NCI-H1930 (cell line): ENCODE measurements at regions not wholly inside any gene's neighbourhood (a gene's known extent, or its start where the extent isn't known, plus 50 kb on each side); places are given as distances from the start of the nearest gene placed in this dataset.
"Not testable (repeated sequence)": the region's sequence is repeated elsewhere in the genome, so short reads cannot be mapped to it uniquely, and the experiment has no call there.

Experiments used
- DNase-seq, 2 experiments: peaks; one replicate each; lab custom pipeline; 2025; lab: John Stamatoyannopoulos, UW

DNA sequence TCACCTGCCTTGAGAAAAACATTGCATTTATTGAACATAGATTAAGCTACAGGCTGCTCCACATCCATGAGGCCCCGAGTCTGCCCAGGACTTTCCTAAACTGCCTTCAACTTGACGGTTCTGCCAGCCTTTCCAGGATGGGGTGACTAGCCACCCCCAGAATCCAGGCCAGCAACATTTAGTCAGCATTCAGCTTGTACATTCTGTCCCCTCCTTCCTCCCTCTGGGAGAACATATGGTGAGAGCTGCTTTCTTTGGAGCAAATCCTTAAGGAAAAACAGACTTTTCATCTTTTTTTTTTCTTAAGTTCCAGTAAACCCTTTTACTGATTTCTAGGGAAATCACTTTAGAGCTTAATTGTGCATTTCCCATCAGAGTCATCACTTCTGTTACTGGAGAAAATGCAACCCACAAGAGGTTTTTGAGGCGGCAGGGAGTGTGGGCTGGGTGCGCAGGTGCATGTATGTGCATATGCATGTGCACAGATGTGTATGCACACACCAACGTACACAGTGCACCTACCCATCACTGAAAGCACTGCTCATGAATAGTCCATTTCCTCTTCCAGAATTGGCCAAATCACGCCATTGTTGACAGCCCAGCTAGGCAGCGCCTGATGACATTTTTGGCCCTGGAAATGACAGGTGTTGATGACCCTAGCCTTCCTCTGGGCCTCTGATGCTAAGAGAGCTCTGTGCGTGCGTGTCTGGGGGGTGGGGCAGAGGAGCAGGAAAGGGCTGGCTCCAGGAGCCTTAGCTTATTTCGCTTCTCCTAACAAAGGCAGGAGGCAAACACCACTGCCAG is 145.6 kb downstream of the HSD17B3 start:
- DNase-seq = no peak

DNA sequence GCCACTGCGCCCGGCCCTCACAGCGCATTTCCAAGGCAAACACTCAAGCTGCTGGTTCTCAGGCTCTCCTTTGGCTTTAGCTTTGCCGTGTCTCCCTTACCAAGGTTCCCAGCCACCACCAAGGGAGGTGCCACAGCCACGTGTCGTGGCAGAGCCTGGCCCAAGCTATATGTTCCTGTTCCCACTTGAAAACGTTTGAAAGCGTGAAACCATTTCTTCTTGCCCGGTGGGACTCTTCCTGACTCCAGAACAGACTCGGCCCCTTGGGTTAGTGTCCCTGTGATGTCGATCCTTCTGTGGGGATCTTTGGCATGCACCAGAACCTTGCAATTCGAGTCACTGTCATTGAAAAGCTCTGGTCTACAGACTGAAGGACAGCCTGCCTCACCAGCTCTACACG is 147.9 kb downstream of the HSD17B3 start:
- DNase-seq = no peak

DNA sequence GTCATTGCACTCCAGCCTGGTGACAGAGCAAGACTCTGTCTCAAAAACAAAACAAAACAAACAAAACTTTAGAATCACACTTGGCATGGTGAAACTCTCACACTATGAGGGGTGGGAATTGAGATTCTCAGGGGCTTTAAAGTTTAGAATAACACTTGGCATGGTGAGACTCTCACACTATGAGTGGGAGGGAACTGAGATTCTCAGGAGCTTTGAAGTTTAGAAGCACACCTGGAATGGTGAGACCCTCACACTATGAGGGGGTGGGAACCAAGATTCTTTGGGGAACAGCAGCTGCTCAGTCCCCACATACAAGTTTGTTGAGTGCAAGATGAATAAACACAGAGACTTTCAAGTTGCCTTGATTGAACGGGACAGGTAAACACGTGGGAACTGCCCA is 149.4 kb downstream of the HSD17B3 start:
- no peak for DNase-seq

DNA sequence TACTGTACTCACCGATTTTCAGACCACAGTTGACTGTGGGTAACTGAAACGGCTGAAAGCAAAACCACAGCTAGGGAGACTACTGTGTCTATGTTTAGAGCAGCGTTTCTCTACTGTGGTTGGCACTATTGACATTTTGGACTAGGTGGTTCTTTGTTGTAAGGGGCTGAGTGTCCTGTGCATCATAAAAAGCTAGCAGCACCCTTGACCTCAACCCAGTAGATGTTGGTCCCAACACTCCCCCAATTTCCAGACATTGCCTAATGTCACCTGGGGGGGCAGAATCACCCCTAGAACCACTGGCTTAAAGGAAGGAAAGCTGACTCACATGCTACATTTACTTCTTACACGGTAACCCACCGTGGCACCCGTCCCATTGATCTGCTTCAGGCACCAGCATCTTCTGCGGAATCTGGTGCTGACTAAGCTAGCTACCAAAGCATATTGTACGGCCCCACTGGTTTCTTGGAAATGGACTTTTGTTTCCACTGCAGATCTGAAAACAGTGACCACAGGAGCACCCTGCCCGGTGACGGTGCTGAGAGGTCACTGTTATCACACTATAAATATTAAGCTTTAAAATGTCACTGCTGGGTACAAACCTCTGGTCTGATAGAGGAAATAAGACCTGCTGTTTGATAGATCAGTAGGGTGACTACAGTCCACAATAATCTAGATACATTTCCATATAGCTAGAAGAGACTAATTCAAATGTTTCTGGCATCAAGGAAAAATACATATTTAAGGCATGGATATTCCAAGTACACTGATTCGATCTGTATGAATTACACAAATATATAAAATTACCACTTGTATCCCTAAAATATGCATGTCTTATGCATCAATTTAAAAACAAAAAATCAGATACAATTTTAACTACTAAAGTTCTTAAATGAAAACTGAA is 151.4 kb downstream of the HSD17B3 start:
- no peak for DNase-seq

DNA sequence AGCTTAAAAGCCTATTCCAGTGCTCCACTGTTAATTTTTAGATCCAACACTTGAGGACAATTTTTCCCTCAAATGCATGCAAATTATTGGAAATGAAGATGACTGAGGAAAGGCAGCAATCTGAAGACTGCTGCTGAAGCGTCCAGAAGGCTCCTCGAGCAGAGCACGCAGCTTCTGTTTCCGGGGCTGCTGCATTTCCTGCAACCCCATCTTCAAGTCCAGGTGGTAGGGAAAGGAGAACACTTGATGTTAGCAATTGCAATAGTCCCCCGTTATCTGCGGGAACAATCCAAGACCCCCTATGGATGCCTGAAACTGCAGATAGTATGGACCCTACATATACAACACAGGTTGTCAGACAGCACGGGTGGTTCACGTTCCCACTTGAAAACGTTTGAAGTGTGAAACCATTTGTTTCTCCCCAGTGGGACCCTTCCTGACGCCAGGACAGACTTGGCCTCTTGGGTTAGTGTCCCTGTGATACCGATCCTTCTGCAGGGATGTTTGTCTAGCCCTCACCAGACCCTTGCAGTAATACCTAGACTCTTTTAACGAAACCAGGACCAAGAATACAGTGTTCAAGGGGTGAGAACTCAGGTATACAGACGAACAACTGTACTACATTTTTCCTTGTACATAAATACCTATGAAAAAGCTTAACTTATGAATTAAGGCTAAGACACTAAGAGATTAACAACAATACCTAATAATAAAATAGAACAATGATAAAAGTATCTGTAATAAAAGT is 152.3 kb downstream of the HSD17B3 start:
- no peak for DNase-seq

DNA sequence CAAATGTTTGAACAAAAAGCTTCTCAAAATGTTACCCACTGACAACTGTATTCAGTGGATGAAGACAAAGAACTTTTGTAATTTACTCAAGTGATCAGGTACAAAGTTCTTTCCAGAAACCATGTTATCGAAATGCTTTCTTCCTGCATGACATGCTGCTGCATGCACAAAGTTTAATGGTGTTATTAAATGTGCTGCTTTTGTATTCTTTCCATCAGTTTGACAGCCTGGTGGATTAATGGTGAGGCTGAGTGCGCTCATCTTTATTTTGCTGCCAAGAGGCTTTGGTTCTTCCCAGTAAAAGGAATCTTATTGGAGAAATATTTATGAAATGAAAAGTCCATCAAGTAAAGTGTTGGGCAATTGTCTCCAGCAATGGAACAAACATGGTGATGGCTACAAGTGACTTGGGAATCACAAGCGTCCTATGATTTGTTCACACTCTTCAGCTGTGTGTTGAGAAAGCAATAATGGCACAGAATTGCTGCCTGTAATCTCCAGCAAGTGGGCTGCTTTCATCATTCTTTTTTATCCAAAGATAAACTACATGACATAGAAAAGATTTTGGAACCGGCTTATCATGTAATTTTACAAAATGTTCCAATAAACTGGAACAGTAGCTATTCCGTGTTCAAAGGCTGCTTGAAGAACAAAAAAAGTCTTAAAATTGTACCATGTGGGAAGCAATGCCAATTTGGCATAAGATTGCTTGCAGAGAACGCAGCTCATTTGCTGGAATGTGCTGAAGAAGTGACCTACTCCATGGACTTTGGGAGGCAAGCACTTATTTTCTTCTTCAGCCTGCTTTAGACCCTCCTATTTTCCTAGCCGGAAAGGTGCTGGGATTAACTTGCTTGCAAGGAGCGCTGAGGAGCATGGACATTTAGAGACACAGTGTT is 153.1 kb downstream of the HSD17B3 start:
- no peak for DNase-seq

DNA sequence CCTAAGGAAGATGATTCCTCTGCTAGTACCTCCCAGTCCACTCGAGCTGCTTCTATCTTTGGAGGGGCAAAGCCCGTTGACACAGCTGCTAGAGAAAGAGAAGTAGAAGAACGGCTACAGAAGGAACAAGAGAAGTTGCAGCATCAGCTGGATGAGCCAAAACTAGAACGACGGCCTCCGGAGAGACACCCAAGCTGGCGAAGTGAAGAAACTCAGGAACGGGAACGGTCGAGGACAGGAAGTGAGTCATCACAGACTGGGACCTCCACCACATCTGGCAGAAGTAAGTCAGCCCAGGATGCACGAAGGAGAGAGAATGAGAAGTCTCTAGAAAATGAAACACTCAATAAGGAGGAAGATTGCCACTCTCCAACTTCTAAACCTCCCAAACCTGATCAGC is 154.9 kb downstream of the HSD17B3 start:
- not testable (repeated sequence) for DNase-seq

DNA sequence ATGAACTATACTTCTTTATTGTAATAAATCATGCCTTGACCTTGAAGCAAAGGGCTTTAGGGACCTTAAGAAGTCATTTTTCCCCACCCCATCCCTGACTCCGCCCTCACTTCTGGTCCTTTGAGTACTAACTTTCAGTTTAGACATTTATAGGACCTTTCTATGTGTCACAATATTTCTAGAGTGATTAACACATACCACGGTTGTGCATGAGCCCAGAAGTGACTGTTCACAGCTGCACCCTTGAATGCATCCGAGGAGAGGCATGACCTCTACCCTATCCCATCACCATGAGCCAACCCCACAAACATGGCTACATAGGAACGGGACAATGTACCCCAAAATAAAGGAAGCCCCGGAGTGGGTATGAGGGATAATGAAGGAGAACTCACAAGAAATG is 160.3 kb downstream of the HSD17B3 start:
- no peak for DNase-seq

DNA sequence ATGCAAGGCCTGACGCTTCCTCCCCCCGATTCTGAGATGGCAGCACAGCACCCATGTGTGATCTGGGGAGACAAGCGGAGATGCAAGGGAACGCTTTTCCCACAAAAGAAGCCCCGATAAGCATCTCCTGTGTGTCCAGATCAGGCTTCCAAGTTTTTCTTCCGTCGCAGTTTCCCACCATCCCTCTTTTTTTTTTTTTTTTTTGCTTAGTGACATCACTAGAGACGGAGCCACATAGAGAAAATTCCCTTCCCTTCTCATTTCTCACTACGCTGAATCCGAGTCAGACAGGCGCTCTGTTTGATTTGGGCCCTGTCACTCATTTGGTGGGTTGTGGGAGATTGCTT is 160.9 kb downstream of the HSD17B3 start:
- no peak for DNase-seq

DNA sequence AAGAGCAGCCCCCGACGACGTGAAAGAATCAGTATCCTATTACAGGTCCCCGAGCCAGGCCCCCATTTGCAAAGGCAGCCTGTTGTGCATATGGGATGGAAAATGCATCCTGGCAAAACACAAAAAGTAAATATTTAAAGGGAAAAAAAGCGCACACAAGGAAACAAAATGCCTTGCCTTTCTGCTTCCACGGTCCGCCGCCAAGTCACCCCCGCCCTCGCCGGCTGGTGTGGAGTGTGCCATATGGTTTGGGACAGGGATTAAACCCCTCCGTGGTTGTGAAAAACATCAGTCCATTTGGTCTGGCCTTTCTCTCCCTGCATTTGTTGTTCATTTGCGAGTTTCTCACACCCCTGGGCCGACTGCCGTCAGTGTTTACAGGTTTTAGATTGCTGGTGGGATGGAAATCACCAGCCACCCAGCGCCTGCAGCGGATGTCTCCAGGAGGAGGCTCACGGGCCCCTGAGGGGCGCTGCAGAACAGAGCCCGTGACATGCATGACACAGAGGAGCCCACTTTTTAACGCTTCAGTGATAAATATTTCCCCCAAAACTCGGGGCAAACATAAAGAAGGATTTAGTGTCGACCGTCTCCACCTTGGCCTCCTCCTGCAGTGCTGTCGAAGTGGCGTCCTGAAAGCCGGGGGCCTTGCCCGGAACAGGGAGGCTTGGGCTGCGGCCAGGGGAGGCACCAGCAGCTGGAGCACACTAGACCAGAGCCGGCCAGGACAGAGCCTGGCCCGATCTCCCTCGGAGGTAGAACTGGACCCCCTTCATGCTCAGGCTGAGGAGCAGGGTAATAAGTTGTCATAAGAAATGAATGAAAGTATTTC is 161.5 kb downstream of the HSD17B3 start:
- no peak for DNase-seq

DNA sequence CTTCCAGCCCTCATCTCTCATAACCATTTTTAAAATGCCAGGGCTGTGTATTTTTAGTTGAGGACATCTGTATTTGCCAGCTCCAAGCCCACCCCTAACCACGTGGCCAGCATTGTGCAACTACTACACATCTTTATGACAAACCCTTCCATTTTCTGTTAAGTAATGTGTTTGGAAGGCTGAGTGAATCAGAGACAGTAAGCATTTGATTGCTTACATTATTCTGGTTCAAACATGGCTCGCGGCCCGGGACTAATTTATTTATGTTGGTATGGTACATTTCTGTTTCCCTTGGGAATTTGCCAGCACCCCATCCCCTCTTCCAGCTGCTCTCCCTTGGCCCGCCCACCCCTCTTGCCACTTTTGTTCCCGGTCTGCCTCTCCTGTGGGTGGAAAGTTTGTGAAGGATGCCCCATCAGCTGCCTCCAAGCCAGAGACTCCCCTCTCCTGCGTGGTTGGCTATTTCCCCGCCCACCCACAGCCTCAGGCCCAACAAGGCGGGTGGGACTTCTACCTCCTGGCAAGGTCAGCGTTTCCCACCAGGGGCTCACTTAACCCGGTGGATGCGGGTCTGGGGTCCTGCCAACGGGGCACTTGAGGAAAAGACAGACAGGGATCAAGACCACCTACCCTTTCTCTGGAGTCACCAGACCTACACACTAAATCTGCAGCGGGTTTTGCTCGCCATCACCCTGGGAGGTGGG is 162.2 kb downstream of the HSD17B3 start:
- DNase-seq = no peak

DNA sequence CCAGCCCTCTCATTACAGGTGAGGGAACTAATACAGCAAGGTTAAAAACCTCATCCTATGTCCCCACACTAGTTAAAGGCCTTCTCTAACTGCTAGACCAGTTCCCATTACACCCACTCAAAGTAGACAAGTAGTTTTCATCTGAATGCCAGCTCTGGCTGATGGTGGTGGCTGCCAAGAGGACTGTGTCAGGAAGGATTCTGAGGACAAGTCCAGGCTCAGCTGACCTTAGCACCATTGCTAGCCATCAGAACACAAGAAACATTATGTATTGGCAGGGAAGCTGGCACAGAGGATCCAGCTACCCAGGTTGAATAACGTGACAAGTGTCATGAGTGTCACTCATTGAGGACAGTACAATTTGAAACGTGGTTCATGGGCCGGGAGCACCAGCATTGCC is 163.4 kb downstream of the HSD17B3 start:
- DNase-seq = no peak

DNA sequence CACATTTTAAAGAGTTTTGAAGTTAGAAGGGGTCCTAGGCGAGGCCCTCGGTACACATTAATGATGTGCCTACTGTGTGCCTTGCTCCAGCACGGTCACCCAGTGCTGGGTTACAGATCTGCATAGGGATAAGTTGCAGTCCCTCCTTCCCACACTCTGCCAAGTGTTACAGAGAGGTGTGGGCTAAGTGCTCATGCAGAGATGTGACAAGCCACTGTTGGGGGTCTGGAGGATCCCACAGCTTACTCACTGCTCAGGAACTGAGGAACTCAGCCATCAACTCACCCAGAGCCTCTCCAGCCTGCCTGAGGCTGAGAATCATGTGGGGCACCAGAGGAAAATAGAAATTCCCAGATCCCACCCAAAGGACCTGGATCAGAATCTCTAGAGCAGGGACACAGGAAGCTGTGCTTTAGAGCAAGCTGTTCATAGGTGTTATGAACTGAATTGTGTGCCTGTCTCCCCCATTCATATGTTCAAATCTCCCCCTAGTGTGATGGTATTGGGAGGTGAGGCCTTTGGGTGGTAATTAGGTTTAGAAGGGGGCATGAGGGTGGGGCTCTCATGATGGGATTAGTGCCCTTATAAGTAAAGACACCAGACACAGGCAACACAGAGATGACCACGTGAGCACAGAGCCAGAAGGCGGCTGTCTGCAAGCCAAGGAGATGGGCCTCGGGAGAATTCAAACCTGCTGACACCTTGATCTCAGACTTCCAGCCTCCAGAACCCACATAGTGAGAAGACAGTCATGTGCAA is 164.1 kb downstream of the HSD17B3 start:
- DNase-seq = no peak

DNA sequence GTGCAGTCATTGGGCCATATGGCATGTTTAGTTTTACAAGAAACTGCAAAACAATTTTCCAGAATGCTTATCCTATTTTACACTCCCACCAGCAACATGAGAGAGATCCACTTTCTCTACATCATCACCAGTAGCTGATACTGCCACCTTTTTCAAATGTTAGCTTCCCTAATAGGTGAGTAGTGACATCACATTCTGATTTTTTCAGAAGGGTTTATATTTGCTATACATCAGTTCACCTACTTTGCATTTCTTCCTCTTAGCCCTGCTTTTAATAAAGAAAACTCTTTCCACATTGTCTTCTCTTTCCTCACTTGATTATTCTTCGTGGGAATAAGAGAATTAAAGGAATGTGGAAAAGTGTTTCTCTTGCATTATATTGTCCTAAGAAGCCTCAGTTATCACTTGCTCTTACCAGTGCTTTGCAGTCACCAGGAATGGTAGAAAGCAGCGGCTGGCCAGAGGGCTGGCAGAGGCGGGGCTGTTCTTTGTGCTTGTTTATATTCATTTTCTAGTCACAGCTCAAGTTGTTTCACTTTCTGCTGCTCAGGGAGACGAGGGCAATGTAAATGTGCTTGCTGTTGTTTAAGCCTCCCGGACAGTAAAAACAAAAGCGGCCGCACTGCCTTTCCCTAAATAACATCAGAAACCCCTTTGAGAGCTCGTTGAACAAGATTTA is 164.8 kb downstream of the HSD17B3 start:
- no peak for DNase-seq

DNA sequence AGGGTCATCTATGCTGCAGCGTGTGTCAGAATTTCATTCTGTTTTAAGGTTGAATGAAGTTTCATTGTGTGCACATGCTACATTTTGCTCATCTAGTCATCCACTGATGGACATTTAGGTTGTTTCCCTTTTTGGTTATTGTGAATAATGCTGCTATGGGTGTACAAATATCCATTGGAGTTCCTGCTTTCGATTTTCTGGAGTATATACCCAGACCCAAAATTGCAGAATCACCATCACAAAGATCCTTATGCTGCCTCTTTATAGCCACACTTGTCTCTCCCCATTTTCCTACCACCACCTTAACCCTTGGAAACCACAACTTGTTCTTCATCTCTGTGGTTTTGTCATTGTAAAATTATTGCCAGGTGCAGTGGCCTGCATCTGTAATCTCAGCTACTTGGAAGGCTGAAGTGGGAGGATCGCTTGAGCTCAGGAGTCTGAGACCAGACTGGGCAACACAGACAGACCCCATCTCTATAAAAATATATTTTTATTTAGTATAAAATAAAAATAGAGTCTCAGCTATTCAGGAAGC is 166.2 kb downstream of the HSD17B3 start:
- DNase-seq = no peak

DNA sequence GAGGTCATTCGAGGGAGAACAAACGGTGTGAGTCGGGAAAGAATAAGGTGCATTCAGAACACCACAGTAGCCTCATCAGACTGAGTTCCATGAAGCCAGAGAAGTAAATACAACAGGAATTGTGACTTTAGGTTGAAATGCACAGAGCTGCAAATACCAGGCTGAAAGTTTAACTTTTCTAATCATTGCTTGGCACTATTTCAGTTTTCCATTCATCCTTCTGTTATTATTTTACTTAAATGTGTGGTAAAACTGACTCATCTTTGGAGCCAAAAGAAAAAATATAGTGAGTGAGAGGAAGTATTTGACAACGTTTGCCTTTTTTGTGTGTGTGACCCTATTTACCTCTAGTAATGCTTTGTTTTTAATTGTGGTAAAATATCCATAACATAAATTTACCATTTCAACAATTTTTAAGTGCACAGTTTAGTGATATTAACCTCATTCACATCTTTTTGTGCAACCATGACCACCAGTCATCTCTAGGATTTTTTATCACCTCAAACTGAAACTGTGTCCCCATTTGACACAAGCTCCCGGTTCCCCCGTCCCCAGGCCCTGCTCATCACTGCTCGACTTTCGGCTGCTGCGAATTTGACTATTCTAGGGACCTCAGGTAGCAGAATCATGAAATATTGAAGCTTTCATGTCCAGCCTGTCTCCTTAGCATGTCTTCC is 166.8 kb downstream of the HSD17B3 start:
- no peak for DNase-seq

DNA sequence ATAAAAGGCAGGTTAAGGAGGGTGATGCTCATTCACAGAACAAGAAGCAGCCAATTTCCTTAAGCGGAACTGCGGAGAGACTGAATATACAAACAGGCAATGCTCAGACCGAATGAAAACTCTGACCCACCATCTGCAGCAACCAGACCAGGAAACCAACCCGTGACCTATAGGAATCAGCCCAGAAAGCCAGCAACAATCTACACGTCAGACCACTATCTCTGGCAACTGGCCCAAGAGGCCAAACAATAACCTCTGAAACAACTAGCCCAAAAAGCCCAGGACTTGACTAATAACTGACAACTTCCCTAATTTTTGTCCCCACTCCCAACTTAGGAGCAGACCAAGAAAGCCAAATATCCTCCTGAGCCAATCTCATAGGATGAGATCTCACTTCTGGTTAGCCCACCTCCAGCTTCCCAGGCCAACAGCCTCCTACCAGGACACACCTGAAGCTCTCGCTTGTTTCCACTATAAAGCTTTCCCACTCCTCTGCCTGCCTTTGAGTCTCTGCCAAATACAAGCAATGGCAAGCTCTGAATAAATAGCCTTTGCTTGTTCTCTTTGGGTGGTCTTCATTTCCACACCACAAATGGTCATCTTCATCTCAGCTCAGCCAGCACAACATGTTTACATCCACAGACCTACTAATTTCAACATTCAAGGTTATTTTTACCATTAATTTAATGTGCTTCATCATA is 168.5 kb downstream of the HSD17B3 start:
- no peak for DNase-seq
